GM12878 (cell line): ENCODE measurements at regions not wholly inside any gene's neighbourhood (a gene's known extent, or its start where the extent isn't known, plus 50 kb on each side); places are given as distances from the start of the nearest gene placed in this dataset.

Source experiments
- CHD2 ChIP-seq: IDR thresholded peaks from 2 replicates; pipeline ENCODE4 v1.6.1; 2011; ENCODE audit warnings: low read depth, low read length, improper control_type of control experiment, borderline replicate concordance
- HDAC6 ChIP-seq: fragments of 200-600 bp; sonication (generic); IDR thresholded peaks from one replicate; pipeline ENCODE4 v1.8.0; 2017; ENCODE audit warnings: antibody characterized with exemption; ENCODE audit not compliant: unreplicated experiment
- RCOR1 ChIP-seq: conservative IDR thresholded peaks from 2 replicates; pipeline ENCODE4 v1.6.1; 2012; ENCODE audit warnings: low read depth, low read length, improper control_type of control experiment
- RFX5 ChIP-seq: IDR thresholded peaks from 2 replicates; pipeline ENCODE4 v1.6.1; 2011; ENCODE audit warnings: low read depth, low read length, improper control_type of control experiment
- SIN3A ChIP-seq: IDR thresholded peaks from 2 replicates; pipeline ENCODE4 v1.6.1; 2012; ENCODE audit warnings: low read depth, low read length, improper control_type of control experiment
- YBX1 ChIP-seq: fragments of 450-650 bp; IDR thresholded peaks from 2 replicates; pipeline ENCODE4 v1.6.1; 2016; ENCODE audit warnings: antibody characterized with exemption
- TF ChIP-seq, protein P1 (sequence below): IDR thresholded peaks from 2 replicates; pipeline ENCODE4 v1.6.1; 2012; ENCODE audit warnings: low read length, inconsistent platforms

GRCh38 chr6:140766999-140767398, 1365.7 kb upstream of the GJE1 start:
- TF ChIP-seq RFX5, result no peak
- TF ChIP-seq RCOR1, result no peak
- no peak for TF ChIP-seq YBX1
- TF ChIP-seq HDAC6, result no peak
- no peak for TF ChIP-seq CHD2
- TF ChIP-seq SIN3A, result no peak
- TF ChIP-seq, protein P1, sequence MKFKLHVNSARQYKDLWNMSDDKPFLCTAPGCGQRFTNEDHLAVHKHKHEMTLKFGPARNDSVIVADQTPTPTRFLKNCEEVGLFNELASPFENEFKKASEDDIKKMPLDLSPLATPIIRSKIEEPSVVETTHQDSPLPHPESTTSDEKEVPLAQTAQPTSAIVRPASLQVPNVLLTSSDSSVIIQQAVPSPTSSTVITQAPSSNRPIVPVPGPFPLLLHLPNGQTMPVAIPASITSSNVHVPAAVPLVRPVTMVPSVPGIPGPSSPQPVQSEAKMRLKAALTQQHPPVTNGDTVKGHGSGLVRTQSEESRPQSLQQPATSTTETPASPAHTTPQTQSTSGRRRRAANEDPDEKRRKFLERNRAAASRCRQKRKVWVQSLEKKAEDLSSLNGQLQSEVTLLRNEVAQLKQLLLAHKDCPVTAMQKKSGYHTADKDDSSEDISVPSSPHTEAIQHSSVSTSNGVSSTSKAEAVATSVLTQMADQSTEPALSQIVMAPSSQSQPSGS, result no peak
